NCI-H524 treated with DMSO at 0.1 percent for 48 hours (cell line): ENCODE measurements at regions not wholly inside any gene's neighbourhood (a gene's known extent, or its start where the extent isn't known, plus 50 kb on each side); places are given as distances from the start of the nearest gene placed in this dataset.
"Not testable (repeated sequence)": the region's sequence is repeated elsewhere in the genome, so short reads cannot be mapped to it uniquely, and the experiment has no call there.

ENCODE experiments used
- DNase-seq: peaks from one replicate; lab custom pipeline; 2025; lab: John Stamatoyannopoulos, UW

DNA sequence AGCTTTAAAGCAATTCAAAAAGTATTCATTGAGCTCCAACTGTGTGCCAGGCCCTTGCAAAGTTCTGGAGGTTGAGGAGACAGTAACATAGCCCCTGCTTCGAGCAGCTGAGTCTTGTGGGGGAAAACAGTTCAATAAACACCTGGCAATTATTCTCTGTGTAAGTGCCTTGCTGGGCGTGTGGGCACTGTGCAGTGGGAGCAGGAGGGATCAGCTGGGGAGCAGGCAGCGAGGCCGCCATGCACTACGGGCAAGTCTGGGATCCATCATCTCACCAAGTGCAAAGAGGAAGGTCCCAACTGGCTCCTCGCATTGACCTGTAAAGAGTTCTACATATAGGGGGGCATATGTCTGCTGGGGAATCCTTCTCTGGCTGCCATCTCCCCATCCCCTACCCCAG lies 342.2 kb upstream of the HS6ST1 start:
- DNase-seq, result no peak

DNA sequence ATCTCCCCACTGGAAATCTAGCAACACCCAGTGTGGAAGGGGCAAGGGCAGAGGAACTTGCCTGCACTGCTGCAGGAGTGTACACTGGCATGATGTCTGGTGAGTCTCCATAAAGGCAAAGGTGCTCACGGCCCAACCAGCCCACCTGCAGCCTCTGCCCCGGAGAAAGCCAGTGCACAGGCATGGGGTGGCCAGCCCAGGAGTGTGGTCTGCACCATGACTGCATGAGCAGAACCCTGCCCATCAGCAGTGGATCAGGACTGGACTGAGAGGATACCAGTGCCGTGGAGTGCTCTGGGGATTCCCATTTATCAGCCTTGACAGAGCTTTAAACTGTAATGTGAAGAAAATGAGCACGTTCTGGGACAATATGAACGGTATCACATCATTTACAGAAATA lies 342.6 kb upstream of the HS6ST1 start:
- no peak for DNase-seq

DNA sequence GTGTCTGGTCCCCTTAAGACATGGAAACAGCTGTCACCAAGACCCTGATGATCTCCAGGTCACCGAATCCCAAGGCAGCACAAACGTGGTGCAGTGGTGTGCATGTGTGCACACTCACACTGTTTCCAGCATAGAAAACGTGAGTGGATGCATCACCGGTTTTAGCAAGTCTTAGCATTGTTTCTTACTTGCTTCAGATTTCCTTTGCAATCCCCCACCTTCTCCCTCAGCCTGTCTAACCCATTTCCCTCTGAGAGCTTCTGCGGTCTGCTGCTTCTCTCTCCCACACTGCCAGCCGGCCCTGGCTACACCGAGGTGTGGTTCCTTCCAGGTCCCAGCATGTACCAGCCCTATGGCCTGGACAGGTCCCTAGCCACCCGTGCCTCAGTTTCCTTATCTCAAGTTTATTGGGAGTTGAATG lies 343.4 kb upstream of the HS6ST1 start:
- no peak for DNase-seq

DNA sequence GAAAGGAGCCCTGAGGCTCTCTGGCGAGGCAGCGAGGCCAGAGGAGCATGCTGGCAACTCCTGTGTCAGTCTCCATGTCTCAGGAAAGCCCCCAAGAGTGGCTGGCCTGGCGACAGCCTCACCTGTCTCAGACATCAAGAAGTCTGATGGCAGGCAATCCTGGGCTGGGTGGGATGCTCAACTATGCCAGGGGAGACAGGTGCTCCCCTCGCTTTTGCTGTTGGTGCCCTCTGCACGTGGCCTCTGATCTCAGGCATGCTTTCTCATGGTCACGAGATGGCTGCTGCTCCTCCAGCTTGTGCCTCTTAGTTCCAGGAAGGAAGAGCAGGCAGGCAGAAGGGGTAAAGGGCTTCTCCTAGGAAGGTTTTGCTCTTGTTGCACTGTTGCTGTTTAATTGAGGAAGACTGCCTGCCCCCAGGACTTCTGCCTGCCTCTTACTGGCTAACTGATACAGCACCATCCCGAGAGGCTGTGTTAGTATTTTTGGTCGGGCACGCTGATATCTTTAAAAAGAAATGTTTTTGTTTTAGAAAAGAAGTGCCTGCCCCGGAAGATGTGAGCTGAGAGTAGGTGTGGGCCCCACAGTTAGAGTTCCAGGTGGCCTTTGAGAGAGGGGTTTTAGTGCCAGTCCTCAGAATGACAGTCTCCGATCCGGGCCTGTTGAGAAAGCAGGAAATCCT lies 344.8 kb upstream of the HS6ST1 start:
- no peak for DNase-seq

DNA sequence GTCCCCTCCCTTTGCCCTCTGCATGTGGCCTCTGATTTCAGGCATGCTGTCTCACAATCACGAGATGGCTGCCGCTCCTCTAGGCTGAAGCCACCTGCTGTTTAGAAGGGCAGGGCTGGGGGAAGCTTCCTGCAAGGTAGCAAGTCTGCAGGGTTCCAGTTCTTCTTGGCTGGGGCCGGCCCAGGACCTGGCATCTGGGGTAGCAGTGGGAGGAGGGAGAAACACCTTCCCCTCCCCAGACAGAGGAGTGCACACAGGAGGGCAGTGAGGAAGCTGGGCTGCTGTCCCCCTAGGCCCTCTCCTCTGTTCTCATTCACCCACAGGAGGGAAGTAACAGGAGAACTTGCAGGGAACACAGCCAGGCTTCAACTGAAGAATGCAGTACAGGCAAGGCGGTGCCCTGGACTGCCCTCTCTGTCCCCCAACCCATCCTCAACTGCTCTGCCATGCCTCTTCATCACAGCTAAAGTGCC lies 345.9 kb upstream of the HS6ST1 start:
- DNase-seq, result no peak

DNA sequence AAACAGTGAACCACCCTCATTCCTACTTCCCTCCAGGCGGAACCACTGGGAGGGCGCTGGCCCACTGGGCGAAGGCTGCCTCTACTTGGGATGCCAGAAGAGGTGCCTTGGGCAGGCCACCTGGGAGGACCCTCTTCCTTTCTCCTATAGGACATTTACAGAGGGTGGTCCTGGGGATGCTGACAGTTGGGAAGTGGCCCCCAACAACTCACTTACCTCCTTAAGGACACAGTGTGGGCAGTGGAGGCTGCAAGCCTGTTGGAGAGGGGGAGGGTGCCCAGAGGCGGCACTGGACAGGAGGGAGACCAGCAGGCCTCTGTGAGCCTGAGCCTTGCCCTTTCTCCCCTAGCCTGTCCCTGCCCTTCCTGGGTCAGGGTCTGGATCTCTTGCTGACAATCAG lies 346.4 kb upstream of the HS6ST1 start:
- DNase-seq, result no peak

DNA sequence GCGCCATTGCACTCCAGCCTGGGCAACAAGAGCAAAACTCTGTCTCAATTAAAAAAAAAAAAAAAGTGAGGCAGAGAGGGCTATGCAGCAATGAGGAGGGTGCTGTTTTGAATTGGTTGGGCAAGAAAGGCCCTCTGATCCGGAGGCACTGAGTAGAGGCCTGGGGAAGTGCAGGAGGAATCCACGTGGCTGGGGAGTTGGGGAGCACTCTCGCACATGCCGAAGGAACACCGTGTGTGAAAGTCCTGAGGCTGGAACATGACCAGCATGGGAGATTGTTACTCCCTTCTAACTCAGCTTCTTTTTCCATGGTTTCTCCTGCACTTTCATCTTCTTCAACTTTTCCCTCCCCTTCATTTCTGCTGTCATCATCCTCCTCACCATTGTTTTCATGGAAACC lies 347.9 kb upstream of the HS6ST1 start:
- DNase-seq, result no peak

DNA sequence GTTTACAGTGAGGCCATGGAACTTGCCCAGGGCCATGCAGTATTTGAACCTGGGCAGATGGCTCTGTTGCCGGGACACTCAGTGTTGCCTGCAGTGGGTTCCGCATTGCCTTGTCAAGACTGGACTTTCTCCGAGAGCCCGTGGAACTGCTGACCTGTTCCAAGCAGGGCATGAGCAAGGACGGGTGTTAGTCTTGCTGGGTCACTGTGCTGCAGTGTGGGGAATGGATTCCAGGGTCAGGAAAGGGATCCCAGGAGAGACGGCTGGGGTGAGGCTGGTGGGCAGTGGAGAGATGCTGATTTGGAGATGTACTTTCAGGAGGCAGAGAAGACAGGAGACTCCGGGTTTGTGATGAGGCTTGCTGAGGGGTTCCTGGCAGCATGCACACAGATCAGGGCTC lies 348.7 kb upstream of the HS6ST1 start:
- no peak for DNase-seq

DNA sequence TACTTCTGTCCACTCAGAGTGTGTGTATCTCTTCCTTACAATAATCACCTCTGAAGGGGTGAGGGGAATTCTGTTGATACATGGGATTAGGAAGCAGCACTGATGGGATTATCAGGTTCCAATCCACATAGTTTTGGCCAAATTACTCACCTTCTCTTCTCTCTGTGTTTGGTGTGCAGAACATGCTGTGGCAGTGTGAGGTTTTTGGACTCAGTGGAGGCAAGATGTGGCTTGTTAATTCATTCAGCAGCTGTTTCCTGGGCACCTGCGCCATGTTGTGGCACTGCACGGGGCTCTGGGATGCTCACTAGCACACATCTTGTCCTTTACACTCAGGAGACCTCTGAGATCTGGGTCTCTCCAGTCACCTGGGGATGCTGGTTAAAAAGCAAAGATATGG lies 350.3 kb upstream of the HS6ST1 start:
- no peak for DNase-seq

DNA sequence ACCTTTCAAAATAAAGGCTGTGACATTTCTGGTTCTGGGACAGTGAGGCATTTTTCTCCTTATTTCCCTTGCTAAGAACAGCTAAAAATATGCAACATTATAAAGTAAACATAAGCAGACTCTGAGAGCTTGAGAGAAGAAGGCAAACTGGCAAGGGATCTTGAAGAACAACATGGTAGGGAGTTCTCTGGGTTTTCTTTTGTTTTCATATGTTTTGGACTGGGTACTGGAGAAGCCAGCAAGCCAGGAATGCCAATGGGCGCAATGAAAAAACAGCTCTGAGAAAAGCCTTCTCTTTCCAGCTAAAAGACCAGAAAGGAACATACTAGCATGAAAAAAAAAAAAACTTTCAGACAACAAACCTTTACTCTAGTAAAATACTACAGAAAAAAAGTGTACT lies 351.4 kb upstream of the HS6ST1 start:
- no peak for DNase-seq

DNA sequence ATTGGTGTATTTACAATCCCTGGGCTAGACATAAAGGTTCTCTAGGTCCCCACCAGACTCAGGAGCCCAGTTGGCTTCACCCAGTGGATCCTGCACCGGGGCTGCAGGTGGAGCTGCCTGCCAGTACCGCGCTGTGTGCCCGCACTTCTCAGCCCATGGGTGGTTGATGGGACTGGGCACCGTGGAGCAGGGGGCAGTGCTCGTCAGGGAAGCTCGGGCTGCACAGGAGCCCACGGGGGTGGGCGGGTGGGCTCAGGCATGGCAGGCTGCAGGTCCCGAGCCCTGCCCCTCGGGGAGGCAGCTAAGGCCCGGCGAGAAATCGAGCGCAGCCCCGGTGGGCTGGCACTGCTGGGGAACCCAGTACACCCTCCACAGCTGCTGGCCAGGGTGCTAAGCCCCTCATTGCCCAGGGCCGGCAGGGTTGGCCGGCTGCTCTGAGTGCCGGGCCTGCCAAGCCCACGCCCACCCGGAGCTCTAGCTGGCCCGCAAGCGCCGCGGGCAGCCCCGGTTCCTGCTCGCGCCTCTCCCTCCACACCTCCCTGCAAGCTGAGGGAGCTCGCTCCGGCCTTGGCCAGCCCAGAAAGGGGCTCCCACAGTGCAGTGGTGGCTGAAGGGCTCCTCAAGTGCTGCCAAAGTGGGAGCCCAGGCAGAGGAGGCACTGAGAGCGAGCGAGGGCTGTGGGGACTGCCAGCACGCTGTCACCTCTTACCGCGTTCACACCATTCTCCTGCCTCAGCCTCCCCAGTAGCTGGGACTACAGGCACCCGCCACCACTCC lies 353.5 kb upstream of the HS6ST1 start:
- DNase-seq, result not testable (repeated sequence)

DNA sequence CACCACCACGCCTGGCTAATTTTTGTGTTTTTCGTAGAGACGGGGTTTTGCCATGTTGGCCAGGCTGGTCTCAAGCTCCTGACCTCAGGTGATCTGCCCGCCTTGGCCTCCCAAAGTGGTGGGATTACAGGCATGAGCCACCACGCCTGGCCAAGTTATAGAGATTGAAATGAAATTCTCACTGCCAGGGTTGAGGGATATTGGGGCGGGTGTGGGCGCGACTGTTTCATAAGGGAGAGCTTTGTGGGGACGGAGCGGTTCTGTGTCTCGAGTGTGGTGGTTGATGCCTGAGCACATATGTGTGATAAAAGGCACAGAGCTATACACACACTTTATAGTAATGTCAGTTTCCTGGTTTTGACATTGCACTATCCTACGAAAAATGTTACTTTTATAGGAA lies 361.0 kb upstream of the HS6ST1 start:
- DNase-seq, result not testable (repeated sequence)

DNA sequence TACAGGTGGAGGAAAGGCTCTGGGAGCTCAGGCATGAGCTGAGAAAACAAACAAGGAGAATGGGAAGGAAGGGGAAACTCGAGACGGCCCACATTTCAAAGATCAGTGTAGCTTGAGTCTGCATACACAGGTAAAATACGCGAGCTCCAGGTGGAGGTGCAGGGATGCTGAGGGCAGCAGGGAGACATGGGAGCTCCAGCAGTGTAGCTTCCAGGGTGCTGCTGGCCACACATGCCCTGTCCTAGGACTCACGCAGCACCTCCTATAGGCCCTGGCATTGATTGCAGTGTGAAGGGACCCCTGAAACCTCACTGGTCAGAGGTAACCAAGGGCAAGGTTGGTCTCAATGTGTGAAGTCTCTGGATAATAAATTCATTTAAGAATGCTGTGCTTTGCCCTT lies 362.8 kb upstream of the HS6ST1 start:
- no peak for DNase-seq

DNA sequence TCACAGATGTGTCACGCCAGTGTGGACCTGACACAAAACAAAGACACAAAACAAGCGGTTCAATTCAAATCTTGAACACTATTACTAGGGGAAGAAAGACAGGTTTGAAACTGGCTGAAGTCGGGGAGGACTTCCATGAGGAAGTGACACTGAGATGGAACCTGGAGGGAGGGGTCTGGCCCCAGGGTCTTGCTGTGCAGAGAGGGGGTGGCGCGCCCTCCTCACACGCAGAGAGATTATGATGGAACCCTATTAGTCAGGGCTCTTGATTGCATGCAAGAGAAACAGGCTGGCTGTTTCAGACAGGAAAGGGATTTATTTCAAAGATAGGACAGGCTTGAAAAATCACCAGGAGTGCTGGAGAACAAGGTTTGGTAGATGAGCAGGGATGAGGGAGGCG lies 363.6 kb upstream of the HS6ST1 start:
- DNase-seq, result no peak

DNA sequence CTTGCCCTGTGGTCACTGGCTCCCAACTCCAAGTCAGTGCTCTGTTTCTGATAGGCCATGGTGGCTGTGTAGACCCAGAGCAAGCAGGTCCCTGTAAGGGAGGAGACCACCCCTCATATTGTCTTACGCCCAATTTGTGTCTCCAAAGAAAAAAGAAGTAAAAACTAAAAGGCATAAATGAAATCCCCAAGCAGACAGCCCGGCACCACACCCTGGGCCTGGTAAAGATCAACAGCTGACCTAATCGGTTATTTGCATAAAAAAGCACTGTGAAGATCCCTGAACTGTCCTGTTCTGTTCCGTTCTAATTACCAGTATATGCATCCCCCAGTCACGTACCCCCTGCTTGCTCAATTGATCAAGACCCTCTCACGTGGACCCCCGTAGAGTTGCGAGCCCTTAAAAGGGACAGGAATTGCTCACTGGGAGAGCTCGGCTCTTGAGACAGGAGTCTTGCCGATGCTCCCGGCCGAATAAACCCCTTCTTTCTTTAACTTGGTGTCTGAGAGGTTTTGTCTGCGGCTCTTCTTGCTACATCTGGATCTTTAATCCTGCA lies 364.1 kb upstream of the HS6ST1 start:
- DNase-seq, result no peak

DNA sequence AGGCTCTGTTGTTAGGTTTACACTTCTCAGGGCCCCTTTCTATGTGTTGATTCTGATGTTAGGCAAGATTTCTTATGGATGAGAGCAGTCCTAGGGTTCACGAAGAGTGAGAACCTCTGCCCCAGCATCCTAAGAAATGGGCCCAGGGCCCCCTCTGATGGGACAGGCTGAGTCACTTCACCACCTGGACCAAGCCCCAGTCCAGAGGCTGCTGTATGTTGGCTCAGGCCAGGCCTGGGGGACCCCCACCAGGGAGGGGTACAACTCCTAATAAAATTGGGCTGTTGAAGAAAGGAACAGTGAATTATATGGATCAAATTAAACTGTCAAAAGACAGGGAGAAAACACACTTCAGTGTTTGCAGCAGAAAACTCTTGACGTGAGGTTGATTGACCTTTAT lies 365.9 kb upstream of the HS6ST1 start:
- DNase-seq, result no peak

DNA sequence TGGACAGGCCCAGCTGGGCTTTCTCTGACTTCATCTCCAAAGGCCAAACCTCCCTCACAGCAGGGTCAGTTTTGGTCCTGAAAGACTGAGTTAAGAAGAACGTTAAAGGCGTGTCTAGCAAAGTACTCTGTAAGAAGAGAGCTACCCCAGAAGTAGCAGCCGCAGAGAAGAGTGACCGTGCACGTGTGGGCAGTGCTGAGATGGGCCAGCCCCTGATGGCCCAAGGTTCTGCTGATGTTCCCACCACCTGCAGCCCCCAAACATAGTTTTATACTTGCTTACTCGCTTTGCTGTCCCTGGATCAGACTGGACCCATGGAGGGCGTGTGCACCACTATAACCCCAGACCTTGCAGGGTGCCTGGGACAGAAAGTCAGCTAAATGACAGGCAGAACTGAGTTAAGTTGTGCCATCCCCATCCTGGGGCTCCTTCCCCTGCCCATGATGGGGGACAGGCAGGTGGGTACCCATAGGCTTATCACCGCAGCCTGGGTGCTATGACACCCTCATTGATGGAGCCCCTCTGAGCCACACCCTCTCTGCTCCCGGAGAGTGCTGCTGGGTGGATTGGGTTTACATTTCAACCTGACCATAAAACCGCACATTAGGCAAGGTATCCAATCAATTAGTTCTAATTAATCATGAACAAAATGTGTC lies 367.3 kb upstream of the HS6ST1 start:
- no peak for DNase-seq

DNA sequence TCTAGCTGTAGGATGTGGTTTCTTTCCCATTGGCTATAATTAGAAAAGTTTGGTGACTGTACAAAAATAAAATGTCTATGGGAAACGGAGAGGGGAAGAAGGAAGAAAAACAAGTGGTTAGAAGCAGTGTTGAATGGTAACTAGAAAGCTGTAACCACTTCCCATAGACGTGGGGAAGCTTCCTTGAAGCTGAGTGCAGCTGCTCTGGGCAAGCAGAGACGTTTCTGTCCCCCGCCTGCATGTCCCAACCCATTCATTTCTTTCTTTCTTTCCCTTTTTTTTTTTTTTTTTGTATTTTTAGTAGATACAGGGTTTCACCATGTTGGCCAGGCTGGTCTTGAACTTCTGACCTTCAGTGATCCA lies 367.8 kb upstream of the HS6ST1 start:
- DNase-seq, result no peak

DNA sequence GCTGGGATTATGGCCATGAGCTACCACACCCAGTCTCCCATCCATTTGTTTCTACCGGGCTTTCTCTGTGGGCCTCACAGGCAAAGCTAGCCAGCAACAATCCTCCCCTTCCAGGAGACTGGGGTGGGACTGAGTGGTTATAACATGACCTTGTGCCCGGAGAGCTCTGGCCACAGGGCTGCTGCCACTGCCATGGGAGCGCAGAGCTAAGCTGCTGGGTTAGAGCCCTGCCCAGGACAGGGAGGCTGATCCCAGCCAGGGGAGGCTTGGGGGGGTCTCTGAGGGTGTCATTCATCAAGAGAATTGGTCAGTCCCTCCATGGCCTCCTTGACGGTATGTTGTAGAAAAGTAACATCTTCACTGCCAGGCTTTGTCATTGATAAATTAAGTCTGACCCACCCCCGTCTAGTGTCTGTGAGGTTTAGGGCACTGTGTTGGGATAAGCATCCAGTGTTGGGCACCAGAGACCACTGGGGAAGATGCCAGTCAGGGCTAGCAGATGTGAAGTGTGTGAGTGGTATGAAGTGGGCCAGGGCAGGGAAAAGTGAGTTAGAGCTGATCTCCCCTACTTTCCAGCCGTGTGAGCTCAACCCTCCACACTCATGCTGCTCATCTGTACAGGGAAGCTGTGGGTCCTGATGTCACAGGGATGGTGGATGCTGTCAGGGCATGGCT lies 368.4 kb upstream of the HS6ST1 start:
- DNase-seq, result no peak

DNA sequence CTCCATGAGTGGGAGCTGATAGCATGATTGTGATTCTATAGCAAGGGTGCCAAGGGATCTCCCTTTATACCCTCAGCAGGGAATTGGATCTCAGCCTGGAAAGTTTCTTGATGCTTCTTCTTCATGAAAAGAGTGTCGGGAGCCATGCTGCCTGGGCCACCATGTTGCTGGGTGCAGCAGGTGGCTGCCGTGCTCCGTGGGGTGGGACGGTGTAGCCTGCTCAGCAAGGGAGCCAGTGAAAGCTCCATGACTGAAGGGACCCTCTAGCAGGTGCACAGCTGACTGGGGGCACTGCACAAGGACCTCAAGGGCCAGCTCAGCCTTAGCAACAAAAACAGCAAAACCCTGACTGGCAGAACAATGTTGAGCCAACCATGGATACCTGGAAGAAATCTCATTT lies 368.9 kb upstream of the HS6ST1 start:
- DNase-seq, result no peak

DNA sequence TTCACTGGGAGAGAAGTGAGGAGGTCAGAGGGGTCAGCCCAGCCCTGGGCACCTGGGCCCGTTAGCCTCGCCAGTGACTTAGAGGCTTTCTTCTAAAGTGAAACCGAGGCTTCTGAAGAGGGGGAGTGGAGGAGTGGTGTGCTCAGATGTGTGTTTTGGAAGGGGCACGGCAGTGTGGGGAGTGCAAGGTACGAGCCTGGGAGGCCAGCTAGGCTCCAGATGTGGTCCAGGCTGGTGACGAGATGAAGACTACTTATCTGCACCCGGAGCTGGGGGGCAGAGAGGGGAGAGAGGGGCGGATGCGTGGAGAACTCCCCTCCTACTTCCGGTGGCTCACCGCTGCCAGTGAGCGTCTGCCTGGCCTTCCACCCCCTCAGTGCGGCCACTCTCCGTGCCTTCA lies 371.3 kb upstream of the HS6ST1 start:
- DNase-seq, result no peak

DNA sequence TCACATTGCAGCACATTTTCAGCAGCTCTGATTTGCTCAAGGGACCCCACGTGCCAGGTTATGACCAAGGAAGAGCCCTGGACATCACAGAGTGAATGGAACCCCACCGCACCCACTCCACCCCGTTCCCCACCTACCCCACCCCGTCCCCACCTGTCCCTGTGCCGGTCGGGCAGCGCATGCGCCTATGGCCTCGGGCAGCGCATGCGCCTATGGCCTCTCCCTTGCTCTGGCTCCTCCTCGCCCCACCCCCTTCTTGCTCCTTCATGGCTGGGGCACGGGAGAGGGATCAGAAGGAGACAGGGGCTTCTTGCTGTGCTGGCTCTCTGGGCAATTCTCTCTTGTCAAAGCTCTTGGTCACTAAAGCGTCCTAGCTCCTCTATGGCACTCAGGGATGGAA lies 371.8 kb upstream of the HS6ST1 start:
- no peak for DNase-seq
